ENCODE measurements at regions not wholly inside any gene's neighbourhood (a gene's known extent, or its start where the extent isn't known, plus 50 kb on each side); places are given as distances from the start of the nearest gene placed in this dataset.

DNA sequence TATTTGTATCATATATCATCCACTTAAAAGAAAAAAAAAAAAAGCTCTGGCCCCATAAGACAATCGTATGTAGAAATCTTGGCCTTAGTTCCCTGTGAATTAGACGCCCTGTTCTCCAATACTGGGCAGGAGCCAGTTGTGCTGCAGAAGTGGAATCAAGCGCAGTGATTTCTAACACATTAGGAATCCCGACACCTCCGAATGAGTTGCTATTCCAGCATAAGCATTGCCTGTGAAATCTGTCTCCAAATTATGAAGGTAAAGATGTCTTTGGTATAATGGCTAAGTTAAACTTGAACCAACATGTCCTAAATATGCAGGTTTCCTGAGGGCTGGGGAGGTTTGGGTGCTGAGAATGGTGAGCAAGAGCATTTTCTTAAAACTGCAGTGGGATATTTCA, 199.4 kb upstream of the ARRDC4 start:
- Histone ChIP-seq H3K27ac (no peak overlapping the region), H3K27me3 (no peaks in the 10 kb centered on the region), H3K4me1 (no peaks in the 10 kb centered on the region), H3K36me3 (no peaks in the 10 kb centered on the region), H3K9me3 (no peaks in the 10 kb centered on the region), H3K4me3 (no peak overlapping the region)
- 42 to 69% methylated on average over 5 of the region's 5 CpGs for WGBS, 2 donors
- ATAC-seq (ENCODE audit: low FRiP score in 2 of 2) (no peak), DNase-seq (no peak)
- TF ChIP-seq POLR2A (IDR thresholded peaks at IDR 0.05) = no peak
- no peak for TF ChIP-seq POLR2AphosphoS5 (IDR thresholded peaks at IDR 0.05)
- TF ChIP-seq, protein P1, sequence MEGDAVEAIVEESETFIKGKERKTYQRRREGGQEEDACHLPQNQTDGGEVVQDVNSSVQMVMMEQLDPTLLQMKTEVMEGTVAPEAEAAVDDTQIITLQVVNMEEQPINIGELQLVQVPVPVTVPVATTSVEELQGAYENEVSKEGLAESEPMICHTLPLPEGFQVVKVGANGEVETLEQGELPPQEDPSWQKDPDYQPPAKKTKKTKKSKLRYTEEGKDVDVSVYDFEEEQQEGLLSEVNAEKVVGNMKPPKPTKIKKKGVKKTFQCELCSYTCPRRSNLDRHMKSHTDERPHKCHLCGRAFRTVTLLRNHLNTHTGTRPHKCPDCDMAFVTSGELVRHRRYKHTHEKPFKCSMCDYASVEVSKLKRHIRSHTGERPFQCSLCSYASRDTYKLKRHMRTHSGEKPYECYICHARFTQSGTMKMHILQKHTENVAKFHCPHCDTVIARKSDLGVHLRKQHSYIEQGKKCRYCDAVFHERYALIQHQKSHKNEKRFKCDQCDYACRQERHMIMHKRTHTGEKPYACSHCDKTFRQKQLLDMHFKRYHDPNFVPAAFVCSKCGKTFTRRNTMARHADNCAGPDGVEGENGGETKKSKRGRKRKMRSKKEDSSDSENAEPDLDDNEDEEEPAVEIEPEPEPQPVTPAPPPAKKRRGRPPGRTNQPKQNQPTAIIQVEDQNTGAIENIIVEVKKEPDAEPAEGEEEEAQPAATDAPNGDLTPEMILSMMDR (IDR thresholded peaks at IDR 0.05) = no peak
- TF ChIP-seq EP300 (IDR thresholded peaks at IDR 0.05) = no peak

DNA sequence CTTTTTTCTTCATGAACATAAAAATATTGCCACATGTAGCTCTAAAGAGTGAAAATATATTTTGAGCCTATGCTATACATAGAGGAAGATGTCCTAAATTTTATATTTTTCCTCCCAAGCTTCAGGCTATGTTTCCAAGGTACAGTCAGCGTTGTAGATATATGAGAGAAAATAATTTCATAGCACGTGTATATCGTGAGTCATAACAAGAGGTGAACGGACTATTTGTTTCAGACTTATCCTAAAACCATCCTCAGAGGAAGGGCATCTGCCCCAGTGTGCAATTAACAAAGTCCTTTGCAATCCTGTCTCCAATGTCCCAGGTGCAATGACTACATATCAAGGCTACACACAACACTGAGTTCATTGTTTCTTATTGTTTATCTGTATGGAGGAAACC, 177.3 kb upstream of the ARRDC4 start:
- DNase-seq = no peak
- H3K27me3 ChIP-seq = no peaks in the 10 kb centered on the region
- H3K9me3 ChIP-seq = no peaks in the 10 kb centered on the region
- ATAC-seq (ENCODE audit: low FRiP score in 2 of 2) = no peak
- H3K4me3 ChIP-seq = no peak overlapping the region
- no peaks in the 10 kb centered on the region for H3K36me3 ChIP-seq
- no peak overlapping the region for H3K27ac ChIP-seq
- WGBS, 2 donors = 69 to 72% methylated on average over 4 of the region's 4 CpGs
- TF ChIP-seq, protein P1 (IDR thresholded peaks at IDR 0.05) = no peak
- no peak for TF ChIP-seq EP300 (IDR thresholded peaks at IDR 0.05)
- no peak for TF ChIP-seq POLR2AphosphoS5 (IDR thresholded peaks at IDR 0.05)
- TF ChIP-seq POLR2A (IDR thresholded peaks at IDR 0.05) = no peak
- no peaks in the 10 kb centered on the region for H3K4me1 ChIP-seq

DNA sequence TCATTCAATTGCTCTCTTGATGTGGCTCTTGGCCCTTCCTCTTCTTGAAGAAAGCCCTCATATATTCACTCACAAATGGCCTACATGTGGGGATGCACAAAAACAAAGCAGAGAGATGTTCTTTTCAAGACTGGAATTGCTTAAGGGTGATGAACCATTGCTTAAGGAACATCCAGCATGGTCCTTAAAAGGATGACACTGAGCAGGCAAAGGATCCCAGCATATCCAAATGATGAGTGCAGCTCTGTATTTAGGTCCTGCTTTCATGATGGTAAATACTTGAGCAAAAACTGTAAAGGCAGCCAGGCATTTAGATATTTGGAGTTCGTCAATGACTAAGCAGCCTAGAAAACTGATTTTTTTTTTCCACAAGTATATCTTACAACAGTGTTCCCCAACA, 173.8 kb upstream of the ARRDC4 start:
- WGBS, 2 donors = 87 to 100% methylated on average over 1 of the region's 1 CpG

DNA sequence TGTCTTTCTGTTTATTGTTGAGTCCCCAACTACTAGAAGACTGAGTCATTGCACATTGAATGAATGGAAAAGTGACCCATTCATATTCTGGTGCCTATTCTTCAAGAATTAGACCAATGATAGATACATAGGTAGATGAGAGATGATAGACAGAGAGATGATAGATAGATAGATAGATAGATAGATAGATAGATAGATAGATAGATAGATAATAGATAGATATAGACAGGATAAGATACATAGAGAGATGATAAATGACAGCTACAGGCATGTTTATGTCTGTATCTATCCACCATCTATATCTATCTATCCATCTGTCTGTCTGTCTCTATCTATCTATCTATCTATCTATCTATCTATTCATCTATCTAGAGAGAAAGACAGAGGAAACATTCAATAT, 170.3 kb upstream of the ARRDC4 start:
- DNase-seq = no peak
- no peak overlapping the region for H3K4me3 ChIP-seq
- no peaks in the 10 kb centered on the region for H3K36me3 ChIP-seq
- H3K27me3 ChIP-seq = no peaks in the 10 kb centered on the region
- H3K9me3 ChIP-seq = no peaks in the 10 kb centered on the region
- no peak for ATAC-seq (ENCODE audit: low FRiP score in 2 of 2)
- no peaks in the 10 kb centered on the region for H3K4me1 ChIP-seq
- TF ChIP-seq POLR2A (IDR thresholded peaks at IDR 0.05) = no peak
- TF ChIP-seq POLR2AphosphoS5 (IDR thresholded peaks at IDR 0.05) = no peak
- no peak for TF ChIP-seq EP300 (IDR thresholded peaks at IDR 0.05)
- TF ChIP-seq, protein P1 (IDR thresholded peaks at IDR 0.05) = no peak
- no peak overlapping the region for H3K27ac ChIP-seq

More for the DNA sequence above, 173.8 kb upstream of the ARRDC4 start:
- no peak for ATAC-seq (ENCODE audit: low FRiP score in 2 of 2)
- no peak overlapping the region for H3K27ac ChIP-seq
- DNase-seq = no peak
- no peak overlapping the region for H3K4me3 ChIP-seq
- H3K9me3 ChIP-seq = no peaks in the 10 kb centered on the region
- no peaks in the 10 kb centered on the region for H3K4me1 ChIP-seq
- no peaks in the 10 kb centered on the region for H3K36me3 ChIP-seq
- TF ChIP-seq, protein P1 (IDR thresholded peaks at IDR 0.05) = no peak
- no peaks in the 10 kb centered on the region for H3K27me3 ChIP-seq

DNA sequence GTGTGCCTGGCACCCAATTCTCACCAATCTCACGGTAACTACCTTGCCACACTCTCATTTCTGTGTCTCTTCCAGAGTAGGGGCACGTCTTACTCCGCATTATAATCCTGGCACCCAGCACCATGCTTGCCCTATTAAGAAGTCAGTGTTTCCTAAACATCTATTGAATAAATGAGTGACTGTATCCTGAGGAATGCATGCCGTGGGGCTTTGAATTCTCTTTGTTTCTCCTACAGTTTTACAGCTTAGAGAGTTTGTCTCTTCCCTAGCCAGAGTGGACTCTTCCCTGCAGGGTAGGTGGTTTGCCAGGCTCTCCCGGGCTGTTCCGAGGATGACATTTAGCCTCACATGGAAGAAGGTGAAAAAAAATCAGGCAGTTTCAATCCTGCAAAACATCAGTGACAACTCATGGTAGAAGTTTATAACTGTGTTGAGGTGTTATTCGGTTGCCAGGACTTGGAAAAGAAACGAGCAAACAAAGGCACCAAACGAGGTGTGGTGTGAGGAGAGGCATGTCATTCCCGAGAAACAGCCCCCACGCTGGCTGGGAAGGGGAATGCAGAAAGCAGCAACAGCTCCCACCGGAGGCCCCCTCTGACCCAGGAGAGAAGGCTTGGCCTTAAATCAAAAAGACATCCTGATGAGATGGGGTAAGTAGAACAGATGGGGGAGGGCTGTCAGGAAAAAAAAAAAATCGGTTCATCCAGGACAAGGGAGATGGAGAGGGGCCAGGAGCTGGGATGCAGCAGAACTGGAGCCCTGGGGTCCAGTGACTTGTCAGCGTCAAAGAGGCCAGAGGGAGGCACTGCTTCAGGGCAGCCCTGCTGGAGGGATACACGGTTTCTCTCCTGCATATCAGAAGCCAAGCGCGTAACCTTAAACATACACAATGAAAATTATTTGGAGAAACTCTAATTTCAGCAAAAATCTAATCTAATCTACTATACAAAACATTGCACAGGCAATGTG, 168.4 kb upstream of the ARRDC4 start:
- DNase-seq (no peak), ATAC-seq (ENCODE audit: low FRiP score in 2 of 2) (no peak)
- Histone ChIP-seq H3K27ac (no peak overlapping the region), H3K4me3 (no peak overlapping the region), H3K4me1 (no peaks in the 10 kb centered on the region), H3K27me3 (no peaks in the 10 kb centered on the region), H3K9me3 (no peaks in the 10 kb centered on the region), H3K36me3 (no peaks in the 10 kb centered on the region)
- 47 to 58% methylated on average over 17 of the region's 17 CpGs for WGBS, 2 donors
- TF ChIP-seq, protein P1 (IDR thresholded peaks at IDR 0.05) = no peak
- TF ChIP-seq POLR2AphosphoS5 (IDR thresholded peaks at IDR 0.05) (no peak), EP300 (IDR thresholded peaks at IDR 0.05) (no peak), POLR2A (IDR thresholded peaks at IDR 0.05) (no peak)
